Astrocyte of the cerebellum (primary cell): ENCODE measurements at regions not wholly inside any gene's neighbourhood (a gene's known extent, or its start where the extent isn't known, plus 50 kb on each side); places are given as distances from the start of the nearest gene placed in this dataset.
"Not testable (repeated sequence)": the region's sequence is repeated elsewhere in the genome, so short reads cannot be mapped to it uniquely, and the experiment has no call there.

ENCODE experiments used
- DNase-seq: peaks from one replicate; pipeline ENCODE4 v3.0.0-alpha.2; 2011; ENCODE audit warnings: low read depth
- H3K4me3 ChIP-seq: 2 replicates; pipeline ENCODE4 v1.5.1; 2011; ENCODE audit warnings: mild to moderate bottlenecking, low read depth, low read length, moderate library complexity
- in situ Hi-C: cut with HindIII; loops from 2 replicates; pipeline ENCODE4 v1.10.0; 2017; ENCODE audit warnings: low sequenced_read_pairs
- TF ChIP-seq, protein P1 (sequence below): IDR thresholded peaks from 2 replicates; pipeline ENCODE4 v1.5.1; 2012; ENCODE audit warnings: low read length, low read depth, moderate library complexity, mild to moderate bottlenecking; ENCODE audit errors: missing control alignments

DNA sequence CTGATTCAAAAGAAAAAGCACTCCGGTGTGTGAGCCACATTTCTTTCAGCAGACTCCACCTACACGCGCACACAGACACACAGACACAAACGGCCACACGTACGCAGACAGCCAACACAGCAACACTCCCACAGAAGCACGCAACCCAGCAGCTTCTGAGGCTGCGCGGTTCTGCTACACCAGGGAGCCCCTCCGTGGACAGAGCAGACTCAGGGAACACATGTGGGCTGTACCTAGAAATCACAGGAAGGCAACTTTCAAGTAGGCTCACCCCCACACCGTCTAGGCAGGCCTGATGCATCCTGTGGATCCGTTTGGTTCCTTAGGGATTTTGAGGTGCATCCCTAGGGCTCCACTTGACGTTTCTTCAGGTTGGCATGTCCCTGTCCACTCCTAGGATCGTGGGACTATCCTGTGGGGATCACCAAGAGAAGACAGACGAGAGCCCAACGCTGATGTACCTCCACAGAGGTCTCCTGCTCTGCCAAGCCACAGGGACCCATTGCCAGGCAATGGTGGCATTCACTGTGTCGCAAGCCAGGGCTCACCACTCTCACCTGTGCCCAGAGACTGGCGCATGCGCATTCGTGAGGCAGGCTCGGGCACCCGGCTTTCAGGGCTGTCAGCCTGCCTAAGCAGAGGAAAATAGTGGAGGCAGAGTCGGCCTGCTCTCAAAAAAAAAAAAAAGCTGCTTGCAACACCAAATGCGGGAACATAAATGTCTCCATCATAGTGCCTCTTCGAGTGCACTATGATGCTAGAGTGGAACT, 2333.3 kb downstream of the TP53TG3F start:
- DNase-seq: no peak
- no peak overlapping the region for H3K4me3 ChIP-seq
- in situ Hi-C loops: no loop called here
- TF ChIP-seq, protein P1, sequence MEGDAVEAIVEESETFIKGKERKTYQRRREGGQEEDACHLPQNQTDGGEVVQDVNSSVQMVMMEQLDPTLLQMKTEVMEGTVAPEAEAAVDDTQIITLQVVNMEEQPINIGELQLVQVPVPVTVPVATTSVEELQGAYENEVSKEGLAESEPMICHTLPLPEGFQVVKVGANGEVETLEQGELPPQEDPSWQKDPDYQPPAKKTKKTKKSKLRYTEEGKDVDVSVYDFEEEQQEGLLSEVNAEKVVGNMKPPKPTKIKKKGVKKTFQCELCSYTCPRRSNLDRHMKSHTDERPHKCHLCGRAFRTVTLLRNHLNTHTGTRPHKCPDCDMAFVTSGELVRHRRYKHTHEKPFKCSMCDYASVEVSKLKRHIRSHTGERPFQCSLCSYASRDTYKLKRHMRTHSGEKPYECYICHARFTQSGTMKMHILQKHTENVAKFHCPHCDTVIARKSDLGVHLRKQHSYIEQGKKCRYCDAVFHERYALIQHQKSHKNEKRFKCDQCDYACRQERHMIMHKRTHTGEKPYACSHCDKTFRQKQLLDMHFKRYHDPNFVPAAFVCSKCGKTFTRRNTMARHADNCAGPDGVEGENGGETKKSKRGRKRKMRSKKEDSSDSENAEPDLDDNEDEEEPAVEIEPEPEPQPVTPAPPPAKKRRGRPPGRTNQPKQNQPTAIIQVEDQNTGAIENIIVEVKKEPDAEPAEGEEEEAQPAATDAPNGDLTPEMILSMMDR: no peak

DNA sequence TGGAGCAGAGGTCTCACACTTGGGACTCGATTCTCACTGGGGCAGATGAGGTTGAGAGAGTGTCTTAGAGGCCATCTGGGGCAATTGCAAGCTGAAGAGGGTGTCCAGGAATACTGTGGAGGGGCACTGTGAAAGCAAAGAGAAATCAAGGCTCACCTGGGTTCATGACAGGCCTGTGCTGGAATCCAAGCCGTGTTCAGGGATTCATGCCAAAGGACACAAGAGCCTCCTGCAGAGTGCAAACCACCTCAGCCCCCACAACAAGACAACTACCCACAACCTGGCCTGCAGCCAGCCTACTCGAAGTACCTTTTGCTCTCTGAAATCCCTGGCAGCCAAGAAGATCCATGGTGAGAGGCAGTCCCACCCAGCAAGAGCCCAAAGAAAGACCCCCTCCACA, 2334.2 kb downstream of the TP53TG3F start:
- DNase-seq: no peak
- H3K4me3 ChIP-seq: no peak overlapping the region
- in situ Hi-C loops: no loop called here
- TF ChIP-seq, protein P1: no peak

DNA sequence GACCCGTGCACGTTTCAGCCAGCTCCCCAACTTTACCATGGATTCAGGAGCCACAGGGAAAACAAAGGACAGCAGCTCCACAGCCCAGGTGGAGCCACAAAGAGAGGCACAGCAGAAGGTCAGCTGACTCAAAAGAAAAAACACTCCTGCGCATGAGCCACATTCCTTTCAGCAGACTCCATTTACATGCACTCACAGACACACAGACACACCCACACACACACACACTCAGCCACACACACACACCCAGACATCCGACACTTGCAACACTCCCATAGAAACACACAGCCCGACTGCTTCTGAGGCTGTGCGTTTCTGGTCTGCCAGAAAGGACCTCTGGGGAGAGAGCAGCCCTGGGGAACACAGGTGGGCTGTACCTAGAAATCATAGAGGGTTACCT, 2335.5 kb downstream of the TP53TG3F start:
- in situ Hi-C loops: no loop called here
- no peak for DNase-seq
- TF ChIP-seq, protein P1: no peak
- no peak overlapping the region for H3K4me3 ChIP-seq

DNA sequence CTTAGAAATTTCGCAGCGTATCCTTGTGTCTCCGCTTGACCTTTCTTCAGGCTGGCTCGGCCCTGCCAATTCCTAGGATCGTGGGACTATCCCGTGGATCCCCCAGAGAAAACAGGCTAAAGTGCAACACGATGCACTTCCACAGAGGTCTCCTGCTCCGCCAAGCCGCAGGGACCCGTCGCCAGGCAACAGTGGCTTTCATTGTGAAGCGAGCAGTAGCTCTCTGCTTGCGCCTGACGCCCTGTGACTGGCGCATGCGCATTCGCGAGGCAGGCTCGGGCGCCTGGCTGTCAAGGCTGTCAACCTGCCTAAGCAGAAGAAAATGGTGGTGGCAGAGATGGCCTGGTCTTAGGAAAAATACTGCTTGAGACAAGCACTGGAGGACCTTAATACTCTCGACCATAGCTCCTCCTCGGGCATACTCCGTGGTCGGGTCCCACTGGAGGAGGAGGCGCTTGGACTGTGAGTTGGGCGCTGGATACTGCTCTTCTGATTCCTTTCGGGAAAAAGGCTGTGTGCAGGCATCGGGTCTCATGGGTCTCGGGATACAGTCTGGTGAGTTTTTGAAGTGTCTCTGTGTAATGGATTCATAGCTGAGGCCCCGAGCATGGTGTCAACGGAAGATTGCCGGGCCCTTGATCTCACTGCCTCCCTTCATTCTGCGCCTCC, 2336.1 kb downstream of the TP53TG3F start:
- in situ Hi-C loops: no loop called here
- TF ChIP-seq, protein P1: no peak
- no peak for DNase-seq
- H3K4me3 ChIP-seq: no peak overlapping the region

DNA sequence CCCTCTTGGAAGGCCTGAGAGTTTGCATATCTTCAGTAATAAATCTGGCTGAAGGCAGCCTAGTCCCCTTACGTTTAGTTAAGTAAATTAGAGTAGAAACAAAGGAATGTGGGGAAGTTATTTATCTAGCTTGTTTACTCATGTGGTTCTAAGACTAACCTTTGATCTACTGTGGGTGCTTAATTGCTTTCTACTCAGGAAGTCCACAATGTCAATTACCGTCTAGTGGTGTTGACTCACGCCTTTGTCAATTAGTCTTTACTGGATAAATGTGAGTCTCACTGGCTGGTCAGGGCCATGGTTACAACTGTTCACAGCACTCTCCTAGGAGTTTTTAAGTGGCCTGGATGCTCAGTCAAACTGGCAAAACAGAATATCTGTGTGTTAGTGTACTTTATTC, 2338.4 kb downstream of the TP53TG3F start:
- DNase-seq: no peak
- no peak overlapping the region for H3K4me3 ChIP-seq
- TF ChIP-seq, protein P1: no peak
- in situ Hi-C loops: no loop called here

DNA sequence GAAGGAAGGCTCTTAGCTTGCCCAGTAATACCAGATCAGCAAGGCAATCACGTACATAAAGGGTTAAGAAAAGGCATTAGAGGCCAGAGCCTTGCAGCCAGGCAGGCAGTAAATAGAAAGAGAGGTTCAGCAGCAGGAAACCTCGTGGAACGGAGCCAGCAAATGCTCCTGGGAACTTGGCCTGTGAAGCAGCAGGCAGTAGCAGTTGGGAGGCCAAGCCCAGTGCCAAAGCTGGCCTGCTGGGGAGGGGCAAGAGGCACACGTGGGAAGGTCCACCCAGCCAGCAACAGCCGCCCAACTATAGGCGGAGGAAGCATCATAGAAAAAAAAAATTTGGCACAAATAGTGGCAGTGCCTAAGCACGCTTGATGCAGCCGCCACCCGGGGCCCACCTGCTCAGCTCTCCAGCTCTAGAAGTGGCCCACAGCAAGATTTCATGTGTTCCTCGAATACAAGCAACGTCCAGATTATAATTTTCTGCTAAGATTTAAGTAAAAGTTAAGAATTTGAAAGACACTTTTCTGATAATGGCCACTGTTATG, 2339.5 kb downstream of the TP53TG3F start:
- no peak overlapping the region for H3K4me3 ChIP-seq
- TF ChIP-seq, protein P1: no peak
- in situ Hi-C loops: no loop called here
- DNase-seq: no peak

DNA sequence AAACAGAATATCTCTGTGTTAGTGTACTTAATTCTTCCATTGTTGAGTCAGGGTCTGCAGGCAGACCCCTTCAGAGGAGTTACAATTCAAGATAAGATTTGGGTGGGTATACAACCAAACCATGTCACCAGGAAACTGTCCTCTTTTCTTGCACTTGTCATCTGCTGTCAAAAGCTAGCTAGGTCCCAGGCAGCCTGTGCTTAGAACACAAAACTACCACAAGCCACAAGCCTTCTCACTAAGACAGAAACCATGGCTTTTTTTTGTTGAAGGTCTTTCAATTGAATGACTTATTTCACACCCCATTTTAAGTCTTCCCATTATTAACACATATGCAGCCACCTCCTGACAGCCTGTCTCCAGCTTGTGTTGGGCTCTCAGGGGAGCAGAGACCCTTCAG, 2345.1 kb downstream of the TP53TG3F start:
- H3K4me3 ChIP-seq, DNase-seq, in situ Hi-C loops: not testable (repeated sequence)
